ENCODE measurements at regions not wholly inside any gene's neighbourhood (a gene's known extent, or its start where the extent isn't known, plus 50 kb on each side); places are given as distances from the start of the nearest gene placed in this dataset.
"Not testable (repeated sequence)": the region's sequence is repeated elsewhere in the genome, so short reads cannot be mapped to it uniquely, and the experiment has no call there.

DNA sequence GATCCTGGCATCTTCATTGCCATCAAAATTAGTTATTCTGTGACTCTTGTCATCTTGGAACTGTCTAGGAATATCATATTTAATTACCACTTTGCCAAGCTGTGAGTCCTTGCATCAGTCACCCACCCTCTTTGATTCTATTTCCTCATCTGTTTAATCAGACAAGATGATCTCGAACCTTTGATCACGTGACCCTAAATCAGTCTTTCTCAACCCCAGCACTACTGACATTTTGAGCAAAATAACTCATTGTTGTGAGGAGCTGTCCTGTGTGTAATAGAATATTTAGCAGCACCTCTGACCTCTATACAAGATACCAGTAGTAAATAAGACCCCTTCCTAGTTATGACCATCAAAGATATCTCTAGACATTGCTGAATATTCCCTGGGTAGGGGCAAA, 343.4 kb upstream of the ARPP21 start:
- TF ChIP-seq, protein P1, sequence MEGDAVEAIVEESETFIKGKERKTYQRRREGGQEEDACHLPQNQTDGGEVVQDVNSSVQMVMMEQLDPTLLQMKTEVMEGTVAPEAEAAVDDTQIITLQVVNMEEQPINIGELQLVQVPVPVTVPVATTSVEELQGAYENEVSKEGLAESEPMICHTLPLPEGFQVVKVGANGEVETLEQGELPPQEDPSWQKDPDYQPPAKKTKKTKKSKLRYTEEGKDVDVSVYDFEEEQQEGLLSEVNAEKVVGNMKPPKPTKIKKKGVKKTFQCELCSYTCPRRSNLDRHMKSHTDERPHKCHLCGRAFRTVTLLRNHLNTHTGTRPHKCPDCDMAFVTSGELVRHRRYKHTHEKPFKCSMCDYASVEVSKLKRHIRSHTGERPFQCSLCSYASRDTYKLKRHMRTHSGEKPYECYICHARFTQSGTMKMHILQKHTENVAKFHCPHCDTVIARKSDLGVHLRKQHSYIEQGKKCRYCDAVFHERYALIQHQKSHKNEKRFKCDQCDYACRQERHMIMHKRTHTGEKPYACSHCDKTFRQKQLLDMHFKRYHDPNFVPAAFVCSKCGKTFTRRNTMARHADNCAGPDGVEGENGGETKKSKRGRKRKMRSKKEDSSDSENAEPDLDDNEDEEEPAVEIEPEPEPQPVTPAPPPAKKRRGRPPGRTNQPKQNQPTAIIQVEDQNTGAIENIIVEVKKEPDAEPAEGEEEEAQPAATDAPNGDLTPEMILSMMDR (IDR thresholded peaks at IDR 0.05), result no peak
- no peak for TF ChIP-seq EZH2 (IDR thresholded peaks at IDR 0.05; ENCODE audit: borderline replicate concordance, insufficient read depth, low read depth, low read length, poor library complexity, severe bottlenecking)
- Histone ChIP-seq H2AFZ (ENCODE audit: insufficient read depth, low read depth, low read length, poor library complexity, severe bottlenecking) (no peak overlapping the region), H3K9ac (ENCODE audit: low read length) (no peak overlapping the region), H3K27me3 (replicated peaks in 1 of 4; ENCODE audit: control extremely low read depth in 1 of 4, control insufficient read depth in 3 of 4, insufficient read depth in 4 of 4, low read length in 3 of 4) (no peaks in the 10 kb centered on the region), H3K27ac (ENCODE audit: low read length in 2 of 2) (no peak overlapping the region), H3K4me2 (replicated peaks; ENCODE audit: low read depth, low read length, poor library complexity, severe bottlenecking) (no peak overlapping the region), H4K20me1 (ENCODE audit: control insufficient read depth, insufficient read depth, low read length, poor library complexity, severe bottlenecking) (no peaks in the 10 kb centered on the region), H3K4me3 (ENCODE audit: control extremely low read depth in 1 of 5, extremely low read depth in 1 of 5, insufficient read depth in 1 of 5, low read depth in 2 of 5, low read length in 4 of 5) (no peak overlapping the region), H3K9me3 (ENCODE audit: control extremely low read depth in 1 of 3, control insufficient read depth in 2 of 3, insufficient read depth in 1 of 3, low read length in 2 of 3) (no peaks in the 10 kb centered on the region), H3K79me2 (ENCODE audit: control insufficient read depth, insufficient read depth, low read length) (no peaks in the 10 kb centered on the region), H3K4me1 (ENCODE audit: control insufficient read depth in 2 of 2, insufficient read depth in 2 of 2, low read length in 2 of 2) (no peaks in the 10 kb centered on the region), H3K36me3 (replicated peaks in 1 of 2; ENCODE audit: control extremely low read depth in 1 of 2, control insufficient read depth in 1 of 2, extremely low read depth in 1 of 2, insufficient read depth in 2 of 2, low read length in 1 of 2) (no peaks in the 10 kb centered on the region)
- no peak for DNase-seq
- intact Hi-C loops (cut with micrococcal nuclease), result no loop called here
- H3K27me3 Mint-ChIP-seq, result no peaks in the 10 kb centered on the region
- no peak overlapping the region for H3K4me3 Mint-ChIP-seq
- ATAC-seq (ENCODE audit: low read depth), result no peak
- no CpG with 5 or more reads among the region's 2 CpGs for WGBS (ENCODE audit: insufficient coverage)
- H3K9me3 Mint-ChIP-seq (ENCODE audit: insufficient read depth), result no peaks in the 10 kb centered on the region
- ChIA-PET POLR2A (no interaction called here), CTCF (no interaction called here)
- no peaks in the 10 kb centered on the region for H3K4me1 Mint-ChIP-seq
- no peak overlapping the region for H3K27ac Mint-ChIP-seq

DNA sequence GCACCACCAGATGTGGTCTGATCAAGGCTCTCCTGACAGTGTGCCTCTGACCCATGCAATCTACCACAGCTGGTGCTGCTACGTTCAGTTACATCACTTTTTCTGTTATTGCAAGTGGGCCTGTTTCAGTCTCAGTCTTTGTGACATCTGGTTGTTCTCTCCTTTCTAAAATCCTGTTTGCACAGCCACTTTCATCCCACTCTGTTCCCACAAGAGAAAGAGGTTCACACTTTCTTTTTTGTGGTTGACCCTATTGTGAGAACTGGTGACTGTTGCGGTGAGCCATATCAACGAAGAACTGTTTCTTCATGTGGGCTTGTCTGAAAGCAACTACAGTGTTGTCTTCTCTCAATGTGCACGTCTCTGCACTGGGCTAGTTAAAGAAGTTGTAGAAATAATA, 342.8 kb upstream of the ARPP21 start:
- H3K27ac ChIP-seq (ENCODE audit: low read length in 2 of 2), result no peak overlapping the region
- TF ChIP-seq, protein P1 (IDR thresholded peaks at IDR 0.05), result no peak
- TF ChIP-seq EZH2 (IDR thresholded peaks at IDR 0.05; ENCODE audit: borderline replicate concordance, insufficient read depth, low read depth, low read length, poor library complexity, severe bottlenecking), result no peak
- intact Hi-C loops (cut with micrococcal nuclease), result no loop called here
- H3K4me1 ChIP-seq (ENCODE audit: control insufficient read depth in 2 of 2, insufficient read depth in 2 of 2, low read length in 2 of 2), result no peaks in the 10 kb centered on the region
- H3K4me2 ChIP-seq (replicated peaks; ENCODE audit: low read depth, low read length, poor library complexity, severe bottlenecking), result no peak overlapping the region
- no peak overlapping the region for H3K4me3 Mint-ChIP-seq
- no peak overlapping the region for H2AFZ ChIP-seq (ENCODE audit: insufficient read depth, low read depth, low read length, poor library complexity, severe bottlenecking)
- 10% methylated on average over 1 of the region's 4 CpGs for WGBS (ENCODE audit: insufficient coverage)
- H3K4me3 ChIP-seq (ENCODE audit: control extremely low read depth in 1 of 5, extremely low read depth in 1 of 5, insufficient read depth in 1 of 5, low read depth in 2 of 5, low read length in 4 of 5), result no peak overlapping the region
- no peaks in the 10 kb centered on the region for H3K4me1 Mint-ChIP-seq
- H3K27ac Mint-ChIP-seq, result no peak overlapping the region
- ChIA-PET POLR2A (no interaction called here), CTCF (no interaction called here)
- H4K20me1 ChIP-seq (ENCODE audit: control insufficient read depth, insufficient read depth, low read length, poor library complexity, severe bottlenecking), result no peaks in the 10 kb centered on the region
- DNase-seq (no peak), ATAC-seq (ENCODE audit: low read depth) (no peak)
- H3K79me2 ChIP-seq (ENCODE audit: control insufficient read depth, insufficient read depth, low read length), result no peaks in the 10 kb centered on the region
- H3K9me3 ChIP-seq (ENCODE audit: control extremely low read depth in 1 of 3, control insufficient read depth in 2 of 3, insufficient read depth in 1 of 3, low read length in 2 of 3), result no peaks in the 10 kb centered on the region
- H3K27me3 ChIP-seq (replicated peaks in 1 of 4; ENCODE audit: control extremely low read depth in 1 of 4, control insufficient read depth in 3 of 4, insufficient read depth in 4 of 4, low read length in 3 of 4), result no peaks in the 10 kb centered on the region
- no peak overlapping the region for H3K9ac ChIP-seq (ENCODE audit: low read length)
- H3K27me3 Mint-ChIP-seq, result no peaks in the 10 kb centered on the region
- H3K36me3 ChIP-seq (replicated peaks in 1 of 2; ENCODE audit: control extremely low read depth in 1 of 2, control insufficient read depth in 1 of 2, extremely low read depth in 1 of 2, insufficient read depth in 2 of 2, low read length in 1 of 2), result no peaks in the 10 kb centered on the region
- no peaks in the 10 kb centered on the region for H3K9me3 Mint-ChIP-seq (ENCODE audit: insufficient read depth)

DNA sequence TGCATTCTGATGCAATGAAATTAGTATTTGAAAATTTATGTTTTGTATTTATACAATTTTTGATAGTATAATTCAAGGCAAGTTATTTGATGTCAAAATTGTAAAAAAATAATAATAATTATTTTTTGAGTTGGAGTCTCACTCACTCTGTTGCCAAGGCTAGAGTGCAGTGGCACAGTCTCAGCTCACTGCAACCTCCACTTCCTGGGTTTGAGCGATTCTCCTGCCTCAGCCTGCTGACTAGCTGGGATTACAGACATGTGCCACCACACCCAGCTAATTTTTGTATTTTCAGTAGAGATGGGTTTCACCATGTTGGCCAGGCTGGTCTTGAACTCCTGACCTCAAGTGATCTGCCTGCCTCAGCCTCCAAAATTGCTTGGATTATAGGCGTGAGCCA, 342.4 kb upstream of the ARPP21 start:
- no CpG with 5 or more reads among the region's 2 CpGs for WGBS (ENCODE audit: insufficient coverage)
- H3K4me3 ChIP-seq (ENCODE audit: control extremely low read depth in 1 of 5, extremely low read depth in 1 of 5, insufficient read depth in 1 of 5, low read depth in 2 of 5, low read length in 4 of 5); H3K27me3 Mint-ChIP-seq; ATAC-seq (ENCODE audit: low read depth); H3K4me1 ChIP-seq (ENCODE audit: control insufficient read depth in 2 of 2, insufficient read depth in 2 of 2, low read length in 2 of 2); H2AFZ ChIP-seq (ENCODE audit: insufficient read depth, low read depth, low read length, poor library complexity, severe bottlenecking); H3K4me1 Mint-ChIP-seq; H3K4me3 Mint-ChIP-seq; H3K27me3 ChIP-seq (replicated peaks in 1 of 4; ENCODE audit: control extremely low read depth in 1 of 4, control insufficient read depth in 3 of 4, insufficient read depth in 4 of 4, low read length in 3 of 4); H3K79me2 ChIP-seq (ENCODE audit: control insufficient read depth, insufficient read depth, low read length); H3K4me2 ChIP-seq (replicated peaks; ENCODE audit: low read depth, low read length, poor library complexity, severe bottlenecking); H3K9ac ChIP-seq (ENCODE audit: low read length); H3K9me3 ChIP-seq (ENCODE audit: control extremely low read depth in 1 of 3, control insufficient read depth in 2 of 3, insufficient read depth in 1 of 3, low read length in 2 of 3); H3K27ac Mint-ChIP-seq; H3K36me3 ChIP-seq (replicated peaks in 1 of 2; ENCODE audit: control extremely low read depth in 1 of 2, control insufficient read depth in 1 of 2, extremely low read depth in 1 of 2, insufficient read depth in 2 of 2, low read length in 1 of 2); POLR2A ChIA-PET; H4K20me1 ChIP-seq (ENCODE audit: control insufficient read depth, insufficient read depth, low read length, poor library complexity, severe bottlenecking); H3K27ac ChIP-seq (ENCODE audit: low read length in 2 of 2); CTCF ChIA-PET; H3K9me3 Mint-ChIP-seq (ENCODE audit: insufficient read depth); intact Hi-C loops (cut with micrococcal nuclease); DNase-seq: not testable (repeated sequence)
